ENCODE measurements at regions not wholly inside any gene's neighbourhood (a gene's known extent, or its start where the extent isn't known, plus 50 kb on each side); places are given as distances from the start of the nearest gene placed in this dataset.

DNA sequence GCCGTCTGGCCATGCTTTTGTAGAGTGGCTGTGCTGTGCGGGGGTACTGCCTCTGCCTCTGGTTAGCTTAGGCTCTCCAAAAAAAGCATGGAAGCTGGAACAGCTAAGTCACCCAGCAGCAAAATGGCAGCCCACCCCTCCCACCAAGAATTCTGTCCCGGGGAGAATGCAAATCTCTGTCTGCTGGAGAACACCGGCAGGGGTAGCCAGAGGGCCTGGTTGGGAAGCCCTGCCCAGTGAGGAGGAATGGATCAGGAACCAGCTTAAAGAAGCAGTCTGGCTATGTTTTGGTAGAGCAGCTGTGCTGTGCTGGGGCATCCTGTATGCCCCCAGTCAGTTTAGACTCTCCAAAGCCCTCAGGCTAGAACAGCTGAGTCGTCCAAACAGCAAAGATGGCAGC lies 56.2 kb upstream of the PTPRG start:
- Histone ChIP-seq H3K4me3 (no peak overlapping the region), H3K27ac (no peak overlapping the region), H3K36me3 (no peaks in the 10 kb centered on the region), H3K9me3 (peaks cover 0 to 13% (median 0%) of the 10 kb centered on the region in 3 donors), H3K27me3 (no peaks in the 10 kb centered on the region), H3K4me1 (no peaks in the 10 kb centered on the region)
- TF ChIP-seq, protein P1, sequence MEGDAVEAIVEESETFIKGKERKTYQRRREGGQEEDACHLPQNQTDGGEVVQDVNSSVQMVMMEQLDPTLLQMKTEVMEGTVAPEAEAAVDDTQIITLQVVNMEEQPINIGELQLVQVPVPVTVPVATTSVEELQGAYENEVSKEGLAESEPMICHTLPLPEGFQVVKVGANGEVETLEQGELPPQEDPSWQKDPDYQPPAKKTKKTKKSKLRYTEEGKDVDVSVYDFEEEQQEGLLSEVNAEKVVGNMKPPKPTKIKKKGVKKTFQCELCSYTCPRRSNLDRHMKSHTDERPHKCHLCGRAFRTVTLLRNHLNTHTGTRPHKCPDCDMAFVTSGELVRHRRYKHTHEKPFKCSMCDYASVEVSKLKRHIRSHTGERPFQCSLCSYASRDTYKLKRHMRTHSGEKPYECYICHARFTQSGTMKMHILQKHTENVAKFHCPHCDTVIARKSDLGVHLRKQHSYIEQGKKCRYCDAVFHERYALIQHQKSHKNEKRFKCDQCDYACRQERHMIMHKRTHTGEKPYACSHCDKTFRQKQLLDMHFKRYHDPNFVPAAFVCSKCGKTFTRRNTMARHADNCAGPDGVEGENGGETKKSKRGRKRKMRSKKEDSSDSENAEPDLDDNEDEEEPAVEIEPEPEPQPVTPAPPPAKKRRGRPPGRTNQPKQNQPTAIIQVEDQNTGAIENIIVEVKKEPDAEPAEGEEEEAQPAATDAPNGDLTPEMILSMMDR (IDR thresholded peaks at IDR 0.05) = no peak
- intact Hi-C loops (cut with DNase I; ENCODE audit: low total_unique reads) = no loop called here
- no peak for DNase-seq

DNA sequence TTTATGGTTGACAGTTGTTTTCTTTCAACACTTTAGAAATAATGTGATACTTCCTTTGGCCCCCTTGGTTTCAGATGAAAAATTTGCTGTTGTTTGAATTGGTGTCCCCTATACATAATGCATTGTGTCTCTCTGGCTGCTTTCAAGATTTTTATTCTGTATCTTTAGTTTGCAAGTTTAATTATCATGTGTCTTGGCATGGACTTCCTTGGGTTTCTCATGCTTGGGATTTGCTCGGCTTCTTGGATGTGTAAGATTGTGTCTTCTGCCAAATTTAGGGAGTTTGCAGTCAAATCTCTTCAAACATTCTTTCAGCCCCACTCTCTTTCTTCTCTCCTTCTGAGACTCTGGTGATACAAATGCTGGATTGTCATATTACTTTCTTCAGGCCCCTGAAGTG lies 53.4 kb upstream of the PTPRG start:
- no peaks in the 10 kb centered on the region for H3K36me3 ChIP-seq
- no peak for DNase-seq
- H3K4me1 ChIP-seq = no peaks in the 10 kb centered on the region
- H3K4me3 ChIP-seq = no peak overlapping the region
- H3K27me3 ChIP-seq = no peaks in the 10 kb centered on the region
- TF ChIP-seq, protein P1 (IDR thresholded peaks at IDR 0.05) = no peak
- H3K9me3 ChIP-seq = peaks cover 0 to 4% (median 0%) of the 10 kb centered on the region in 3 donors
- intact Hi-C loops (cut with DNase I; ENCODE audit: low total_unique reads) = no loop called here
- no peak overlapping the region for H3K27ac ChIP-seq
